Esophagus mucosa (tissue), 1 donor: ENCODE measurements at regions not wholly inside any gene's neighbourhood (a gene's known extent, or its start where the extent isn't known, plus 50 kb on each side); places are given as distances from the start of the nearest gene placed in this dataset.

Experiments used
- ATAC-seq: fragments of 200-7000 bp; cut with Tn5 transposase; one replicate; pipeline ENCODE4 v1.9.1; 2020
- donor health status: DM: yes; HTN: yes; CAD: no.

- ATAC-seq: no peak
Measured at GRCh38 chr4:15130441-15130840, 128.2 kb downstream of the CPEB2 start.

- peak; percentile 55 for ATAC-seq
Measured at GRCh38 chr4:15131551-15131950, 129.3 kb downstream of the CPEB2 start.

DNA sequence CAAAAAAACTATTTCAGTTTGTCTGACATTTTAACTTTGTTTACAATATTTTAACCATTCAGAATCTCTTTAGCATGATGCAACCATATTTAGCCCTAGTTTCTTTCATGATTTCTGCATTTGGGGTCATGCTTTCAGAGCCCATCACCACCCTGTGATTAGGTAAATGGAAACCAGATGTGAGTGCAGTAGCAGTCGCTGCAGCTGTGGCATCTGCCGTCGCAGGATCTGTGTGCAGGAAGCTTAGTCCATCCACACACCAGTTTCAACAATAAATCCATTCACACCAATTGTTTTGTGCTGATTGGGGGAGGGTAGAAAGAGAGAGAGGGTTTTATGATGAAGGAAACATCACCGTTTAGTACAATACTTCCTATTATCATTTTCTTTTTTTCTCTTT is 130.5 kb downstream of the CPEB2 start:
- no peak for ATAC-seq

- no peak for ATAC-seq
Measured at GRCh38 chr4:15139599-15139998, 137.3 kb downstream of the CPEB2 start.

GRCh38 chr4:15142201-15142600 is 139.9 kb downstream of the CPEB2 start:
- no peak for ATAC-seq

DNA sequence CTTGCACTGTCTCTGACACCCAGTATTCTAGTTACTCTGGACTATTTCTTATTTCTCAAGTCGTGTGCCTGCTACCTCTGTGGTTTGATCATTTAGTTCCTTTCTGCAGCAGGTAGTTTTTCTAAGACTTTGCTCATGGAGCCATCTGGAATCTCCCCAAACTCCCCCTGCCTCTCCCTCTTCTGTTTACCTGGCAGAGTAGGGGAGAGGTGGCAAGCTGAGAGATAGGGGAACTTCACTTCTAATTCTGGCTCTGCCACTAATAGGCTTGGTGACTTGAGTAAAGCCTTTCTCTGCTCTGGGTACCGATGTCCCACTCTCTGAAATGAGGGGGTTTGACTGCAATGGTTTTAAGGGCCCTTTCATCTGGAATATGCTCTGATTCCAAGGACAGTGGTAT is 141.3 kb downstream of the CPEB2 start:
- no peak for ATAC-seq

- ATAC-seq: no peak
Measured at GRCh38 chr4:15144249-15144966, 142.1 kb downstream of the CPEB2 start.

GRCh38 chr4:15144967-15145295 is 142.7 kb downstream of the CPEB2 start:
- ATAC-seq: no peak

DNA sequence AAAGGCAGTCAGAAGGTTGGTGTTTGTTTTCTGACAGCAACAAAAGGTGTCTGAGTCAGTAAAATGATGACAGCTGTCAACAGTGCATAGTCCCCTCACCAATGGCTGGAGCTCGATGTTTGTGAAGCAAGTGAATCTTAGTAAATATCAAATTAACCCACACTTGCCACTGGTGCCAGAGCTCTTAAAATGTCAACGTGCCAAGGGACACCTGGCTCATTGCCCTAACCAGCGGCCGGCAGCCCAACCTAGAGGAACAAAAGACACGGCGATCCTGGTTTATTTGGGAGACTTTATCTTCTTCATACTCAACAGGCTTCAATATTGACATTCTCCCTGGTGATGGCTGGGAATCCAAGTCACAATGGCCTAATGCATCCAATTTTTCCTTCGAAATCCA is 143.4 kb downstream of the CPEB2 start:
- no peak for ATAC-seq

GRCh38 chr4:15147714-15148113 is 145.4 kb downstream of the CPEB2 start:
- no peak for ATAC-seq

DNA sequence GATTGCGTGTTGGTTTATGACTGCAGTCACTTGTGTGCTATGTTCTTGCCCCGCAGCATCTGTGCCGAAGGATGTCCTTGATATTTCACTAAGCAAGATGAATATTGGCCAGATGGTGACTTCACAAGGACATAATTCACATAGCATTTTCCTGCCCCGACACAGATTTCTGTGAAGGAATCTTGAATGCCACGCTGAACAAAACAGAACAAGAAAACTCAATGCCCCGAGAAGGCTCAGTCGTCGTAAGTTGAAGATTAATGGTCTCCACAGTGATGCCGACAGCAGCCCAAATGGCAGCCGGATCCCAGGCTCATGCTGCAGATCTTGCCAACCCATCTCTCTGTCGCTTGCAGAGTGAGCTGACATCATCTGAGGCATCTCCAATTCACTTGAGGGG is 145.9 kb downstream of the CPEB2 start:
- ATAC-seq: no peak

- ATAC-seq: no peak
Measured at GRCh38 chr4:15148691-15149090, 146.4 kb downstream of the CPEB2 start.

GRCh38 chr4:15149234-15149838 is 147.1 kb downstream of the CPEB2 start:
- no peak for ATAC-seq

- peak; percentile 84 for ATAC-seq
Measured at GRCh38 chr4:15149839-15150592, 147.7 kb downstream of the CPEB2 start.

GRCh38 chr4:15150631-15151030 is 148.3 kb downstream of the CPEB2 start:
- ATAC-seq: no peak

GRCh38 chr4:15151033-15151432 is 148.8 kb downstream of the CPEB2 start:
- ATAC-seq: no peak

- no peak for ATAC-seq
Measured at GRCh38 chr4:15153662-15154061, 151.4 kb downstream of the CPEB2 start.

DNA sequence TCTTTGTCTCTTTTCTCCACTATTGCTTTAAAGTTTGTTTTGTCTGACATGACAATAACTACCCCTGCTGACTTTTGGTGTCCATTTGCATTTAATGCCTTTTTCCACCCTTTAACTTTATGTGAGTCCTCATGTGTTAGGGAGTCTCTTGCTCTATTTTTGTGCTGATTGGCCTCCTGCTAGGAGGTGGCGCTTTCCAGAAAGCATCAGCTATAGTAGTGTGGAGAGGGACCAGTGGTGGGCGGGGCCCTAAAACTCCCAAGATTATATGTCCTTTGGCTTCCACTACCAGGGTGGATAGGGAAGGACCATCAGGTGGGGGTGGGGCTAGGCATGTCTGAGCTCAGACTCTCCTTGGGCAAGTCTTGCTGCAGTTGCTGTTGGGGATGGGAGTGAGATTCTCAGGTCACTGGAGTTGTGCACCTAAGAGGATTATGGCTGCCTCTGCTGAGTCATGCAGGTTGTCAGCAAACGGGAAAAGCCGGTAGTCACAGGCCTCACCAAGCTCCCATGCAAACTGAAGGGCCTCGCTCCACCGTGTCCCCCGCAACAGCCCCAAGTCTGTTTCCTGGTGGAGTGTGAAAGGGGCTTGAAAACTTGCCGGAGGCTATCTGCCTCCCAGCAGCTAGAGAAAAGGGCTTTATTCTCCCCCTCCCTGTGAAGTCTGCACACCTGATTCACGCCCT is 156.3 kb downstream of the CPEB2 start:
- ATAC-seq: peak; percentile 93

DNA sequence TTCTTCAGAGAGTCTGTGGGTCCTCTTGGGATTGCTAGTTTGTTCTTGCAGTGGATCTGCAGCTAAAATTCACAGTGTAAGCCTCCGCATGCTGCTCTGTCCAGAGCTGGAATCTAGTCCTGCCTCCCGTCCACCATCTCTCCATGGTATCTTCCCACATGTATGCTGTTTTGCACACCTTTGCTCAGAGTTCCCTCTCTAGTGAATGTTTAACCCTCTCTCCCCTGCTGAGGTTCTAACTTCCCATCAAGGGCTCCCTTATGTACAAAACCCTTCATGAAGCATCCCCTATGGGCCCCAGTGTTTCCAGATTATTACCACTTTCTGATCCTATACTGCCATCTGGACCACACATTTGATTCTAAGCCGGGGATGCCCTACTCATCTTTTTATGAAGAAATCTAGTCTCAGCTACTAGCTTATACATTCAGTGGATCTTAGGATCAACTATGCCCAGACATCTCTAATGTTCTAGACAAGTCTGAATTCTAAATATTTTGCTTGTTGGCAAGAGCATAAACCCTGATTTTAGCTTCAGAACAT is 157.3 kb downstream of the CPEB2 start:
- no peak for ATAC-seq

- ATAC-seq: no peak
Measured at GRCh38 chr4:15161439-15161838, 159.2 kb downstream of the CPEB2 start.

GRCh38 chr4:15162046-15162445 is 159.8 kb downstream of the CPEB2 start:
- ATAC-seq: no peak

DNA sequence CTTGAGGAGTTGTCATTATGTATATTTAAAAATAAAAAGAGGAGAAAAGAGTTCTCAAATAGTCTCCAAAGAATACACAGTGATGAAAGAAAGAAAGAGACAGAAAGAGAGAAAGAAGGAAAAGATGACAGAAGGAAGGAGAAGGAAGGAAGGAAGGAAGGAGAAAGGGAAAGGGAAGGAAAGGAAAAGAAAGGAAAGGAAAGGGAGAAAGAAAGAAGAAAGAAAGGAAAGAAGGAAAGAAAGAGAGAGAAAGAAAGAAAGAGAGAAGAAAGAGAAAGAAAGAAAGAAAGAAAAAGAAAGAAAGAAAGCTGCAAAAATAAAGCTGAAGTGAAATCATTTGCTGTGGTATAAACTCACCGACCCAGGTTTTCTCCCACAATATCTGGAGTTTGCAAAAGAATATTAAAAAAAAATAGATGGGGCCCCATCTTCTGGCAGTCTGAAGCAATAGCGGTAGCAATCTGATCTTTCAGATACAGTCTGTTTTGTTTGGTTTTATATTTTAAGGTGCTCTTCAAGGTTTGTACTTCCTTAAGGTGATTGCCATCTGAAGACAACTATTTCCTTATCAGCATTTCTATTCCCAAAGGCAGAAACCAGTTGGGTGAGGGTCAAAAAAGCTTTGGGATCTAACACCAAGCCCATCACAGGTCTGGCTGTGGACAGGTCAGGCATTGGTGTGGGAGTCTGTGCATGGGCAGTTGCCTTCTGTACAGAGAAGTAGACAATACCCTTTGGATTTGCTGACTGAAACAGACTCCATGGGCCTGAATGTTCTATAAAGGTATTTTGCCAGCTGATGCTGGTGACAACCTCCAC is 160.4 kb downstream of the CPEB2 start:
- ATAC-seq: no peak
